Tibial nerve (tissue), 4 donors: ENCODE measurements at regions not wholly inside any gene's neighbourhood (a gene's known extent, or its start where the extent isn't known, plus 50 kb on each side); places are given as distances from the start of the nearest gene placed in this dataset.

Source experiments
- DNase-seq, 2 donors: peaks; one replicate each; pipeline ENCODE4 v3.0.0-alpha.2; 2019; ENCODE audit warnings: low spot score in 2 of 2
- H3K27ac ChIP-seq, 4 donors: fragments of 200-600 bp; sonication (generic) in 3 of 4; one replicate each; pipeline ENCODE4 v1.5.1; 2017 to 2019; ENCODE audit warnings: mild to moderate bottlenecking in 1 of 4
- H3K27me3 ChIP-seq, 2 donors: fragments of 200-600 bp; sonication (generic) in 1 of 2; one replicate each; pipeline versions ENCODE4 v1.5.1 to v1.6.0; 2017 to 2019
- H3K36me3 ChIP-seq, 3 donors: fragments of 200-600 bp; sonication (generic); one replicate each; pipeline ENCODE4 v1.5.1; 2018 to 2019
- H3K4me1 ChIP-seq, 4 donors: fragments of 200-600 bp; sonication (generic) in 3 of 4; one replicate each; pipeline ENCODE4 v1.5.1; 2017 to 2019
- H3K4me3 ChIP-seq, 4 donors: fragments of 200-600 bp; sonication (generic) in 3 of 4; one replicate each; pipeline ENCODE4 v1.5.1; 2017 to 2019; ENCODE audit warnings: mild to moderate bottlenecking in 1 of 4, moderate library complexity in 1 of 4
- H3K9me3 ChIP-seq, 4 donors: fragments of 200-600 bp; sonication (generic) in 3 of 4; one replicate each; pipeline ENCODE4 v1.5.1; 2017 to 2019
- CTCF ChIP-seq, 5 experiments: fragments of 200-600 bp in 3 of 5; fragments of 450-650 bp in 2 of 5; sonication (generic) in 3 of 5; IDR thresholded peaks; one replicate each; pipeline ENCODE4 v1.5.1; 2016 to 2019; ENCODE audit warnings: antibody characterized with exemption in 5 of 5, mild to moderate bottlenecking in 3 of 5, moderate library complexity in 2 of 5
- EP300 ChIP-seq, 2 donors: sonication (generic); formaldehyde crosslinking; IDR thresholded peaks; one replicate each; pipeline ENCODE4 v1.6.1; 2017; ENCODE audit warnings: antibody characterized with exemption in 2 of 2, mild to moderate bottlenecking in 1 of 2
- POLR2A ChIP-seq, 2 donors: fragments of 450-650 bp; IDR thresholded peaks; one replicate each; pipeline ENCODE4 v1.6.1; 2017; ENCODE audit warnings: antibody characterized with exemption in 2 of 2, mild to moderate bottlenecking in 2 of 2, moderate library complexity in 2 of 2
- WGBS, 2 donors: methylation state at CpG; one replicate each; pipeline ENCODE4 v1.1.5; 2018; 5-methylcytosine and 5-hydroxymethylcytosine counted together

GRCh38 chr1:239139801-239140200 lies 246.6 kb upstream of the CHRM3 start:
- no peak overlapping the region for H3K27ac ChIP-seq
- no peaks in the 10 kb centered on the region for H3K27me3 ChIP-seq
- H3K9me3 ChIP-seq = no peaks in the 10 kb centered on the region
- no peak for DNase-seq
- TF ChIP-seq CTCF (IDR thresholded peaks at IDR 0.05) = no peak
- no peak for TF ChIP-seq EP300 (IDR thresholded peaks at IDR 0.05)
- no peak for TF ChIP-seq POLR2A (IDR thresholded peaks at IDR 0.05)
- H3K4me1 ChIP-seq = no peaks in the 10 kb centered on the region
- no peak overlapping the region for H3K4me3 ChIP-seq
- H3K36me3 ChIP-seq = no peaks in the 10 kb centered on the region
- WGBS, 2 donors = 88 to 92% methylated on average over 5 of the region's 5 CpGs

GRCh38 chr1:239128541-239128940 lies 257.8 kb upstream of the CHRM3 start:
- 70% methylated on average over 3 of the region's 3 CpGs for WGBS, 2 donors
- no peak for TF ChIP-seq CTCF (IDR thresholded peaks at IDR 0.05)
- TF ChIP-seq EP300 (IDR thresholded peaks at IDR 0.05) = no peak
- no peak for TF ChIP-seq POLR2A (IDR thresholded peaks at IDR 0.05)
- Histone ChIP-seq H3K27me3 (no peaks in the 10 kb centered on the region), H3K4me3 (no peak overlapping the region), H3K36me3 (no peaks in the 10 kb centered on the region), H3K4me1 (peaks cover 0 to 7% (median 0%) of the 10 kb centered on the region in 4 donors), H3K27ac (no peak overlapping the region), H3K9me3 (no peaks in the 10 kb centered on the region)
- no peak for DNase-seq

- no peak for DNase-seq
- WGBS, 2 donors = 61 to 66% methylated on average over 3 of the region's 3 CpGs
- Histone ChIP-seq H3K9me3 (no peaks in the 10 kb centered on the region), H3K4me3 (no peak overlapping the region), H3K27ac (no peak overlapping the region), H3K27me3 (no peaks in the 10 kb centered on the region), H3K36me3 (no peaks in the 10 kb centered on the region), H3K4me1 (peaks cover 0 to 7% (median 0%) of the 10 kb centered on the region in 4 donors)
- TF ChIP-seq EP300 (IDR thresholded peaks at IDR 0.05) (no peak), CTCF (IDR thresholded peaks at IDR 0.05) (no peak), POLR2A (IDR thresholded peaks at IDR 0.05) (no peak)
Observed at GRCh38 chr1:239126884-239127283, 259.5 kb upstream of the CHRM3 start.

GRCh38 chr1:239125893-239126292 lies 260.5 kb upstream of the CHRM3 start:
- TF ChIP-seq CTCF (IDR thresholded peaks at IDR 0.05) (no peak), EP300 (IDR thresholded peaks at IDR 0.05) (no peak), POLR2A (IDR thresholded peaks at IDR 0.05) (no peak)
- no peaks in the 10 kb centered on the region for H3K36me3 ChIP-seq
- DNase-seq = no peak

GRCh38 chr1:239125027-239125426 lies 261.3 kb upstream of the CHRM3 start:
- Histone ChIP-seq H3K27me3 (no peaks in the 10 kb centered on the region), H3K9me3 (no peaks in the 10 kb centered on the region), H3K4me1 (peaks cover 0 to 7% (median 0%) of the 10 kb centered on the region in 4 donors), H3K36me3 (no peaks in the 10 kb centered on the region), H3K4me3 (no peak overlapping the region), H3K27ac (no peak overlapping the region)
- 40 to 52% methylated on average over 4 of the region's 4 CpGs for WGBS, 2 donors
- no peak for TF ChIP-seq CTCF (IDR thresholded peaks at IDR 0.05)
- no peak for TF ChIP-seq POLR2A (IDR thresholded peaks at IDR 0.05)
- no peak for TF ChIP-seq EP300 (IDR thresholded peaks at IDR 0.05)
- DNase-seq = no peak

More at GRCh38 chr1:239125893-239126292, 260.5 kb upstream of the CHRM3 start:
- Histone ChIP-seq H3K9me3 (no peaks in the 10 kb centered on the region), H3K27ac (no peak overlapping the region), H3K27me3 (no peaks in the 10 kb centered on the region), H3K4me1 (peaks cover 0 to 7% (median 0%) of the 10 kb centered on the region in 4 donors), H3K4me3 (no peak overlapping the region)
